NT2/D1 (cell line): ENCODE measurements at regions not wholly inside any gene's neighbourhood (a gene's known extent, or its start where the extent isn't known, plus 50 kb on each side); places are given as distances from the start of the nearest gene placed in this dataset.

Source experiments
- DNase-seq: peaks from one replicate; pipeline ENCODE4 v3.0.0-alpha.2; 2011; ENCODE audit warnings: low read depth, low spot score
- H3K27me3 ChIP-seq: 2 replicates; pipeline ENCODE4 v1.6.0; 2011; ENCODE audit warnings: mild to moderate bottlenecking; ENCODE audit not compliant: insufficient read length, insufficient read depth
- H3K36me3 ChIP-seq: 2 replicates; pipeline ENCODE4 v1.6.1; 2011; ENCODE audit warnings: mild to moderate bottlenecking, low read length, mixed read lengths; ENCODE audit not compliant: insufficient read depth, insufficient read length
- H3K4me1 ChIP-seq: 2 replicates; pipeline ENCODE4 v1.5.1; 2011; ENCODE audit not compliant: insufficient read depth, insufficient read length
- H3K4me3 ChIP-seq: 2 replicates; pipeline ENCODE4 v1.5.1; 2011; ENCODE audit warnings: low read depth; ENCODE audit not compliant: insufficient read length
- H3K9ac ChIP-seq: 2 replicates; pipeline ENCODE4 v1.6.0; 2011; ENCODE audit warnings: low read depth; ENCODE audit not compliant: insufficient read length
- H3K9me3 ChIP-seq: 2 replicates; pipeline ENCODE4 v1.5.1; 2011; ENCODE audit warnings: mild to moderate bottlenecking, low read length; ENCODE audit not compliant: insufficient read depth
- SUZ12 ChIP-seq: IDR thresholded peaks from 2 replicates; pipeline ENCODE4 v1.6.1; 2011; ENCODE audit not compliant: insufficient read length, insufficient read depth; ENCODE audit errors: extremely low read depth
- YY1 ChIP-seq: IDR thresholded peaks from 2 replicates; pipeline ENCODE4 v1.6.1; 2011; ENCODE audit not compliant: insufficient read length, insufficient read depth
- ZNF274 ChIP-seq: IDR thresholded peaks from 2 replicates; pipeline ENCODE4 v1.6.1; 2011; ENCODE audit warnings: mild to moderate bottlenecking, low read depth, low read length

DNA sequence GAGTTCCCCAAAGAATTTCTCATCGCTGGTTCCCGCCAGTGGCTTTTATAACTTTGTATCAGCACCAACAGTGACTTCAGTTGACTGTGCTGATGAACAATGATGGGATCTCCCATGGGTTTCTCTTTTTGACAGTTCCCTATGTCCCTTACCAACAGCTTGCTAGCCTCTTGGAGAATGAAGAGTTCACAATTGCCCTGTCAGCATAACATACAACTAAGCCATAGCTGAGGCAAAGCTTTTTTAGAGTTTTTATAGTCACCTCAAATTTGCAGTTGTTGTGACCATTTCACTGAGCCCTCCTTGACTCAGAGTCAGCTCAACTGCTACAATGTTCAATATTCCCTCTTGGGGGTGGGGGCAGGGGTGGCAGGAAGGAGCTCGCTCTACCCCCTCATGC lies 179.8 kb downstream of the TFEC start:
- H3K9me3 ChIP-seq: no peaks in the 10 kb centered on the region
- no peak overlapping the region for H3K4me3 ChIP-seq
- no peaks in the 10 kb centered on the region for H3K4me1 ChIP-seq
- no peak for DNase-seq
- no peak for TF ChIP-seq SUZ12
- TF ChIP-seq ZNF274: no peak
- no peak for TF ChIP-seq YY1
- no peaks in the 10 kb centered on the region for H3K36me3 ChIP-seq
- no peaks in the 10 kb centered on the region for H3K27me3 ChIP-seq
- H3K9ac ChIP-seq: no peak overlapping the region

- Histone ChIP-seq H3K9me3 (no peaks in the 10 kb centered on the region), H3K9ac (no peak overlapping the region), H3K36me3 (no peaks in the 10 kb centered on the region), H3K4me1 (no peaks in the 10 kb centered on the region), H3K4me3 (no peak overlapping the region), H3K27me3 (no peaks in the 10 kb centered on the region)
- no peak for DNase-seq
- TF ChIP-seq SUZ12 (no peak), ZNF274 (no peak)
Measured at GRCh38 chr7:115844857-115845256, 185.7 kb downstream of the TFEC start.

GRCh38 chr7:115840702-115841101 lies 189.9 kb downstream of the TFEC start:
- no peak for TF ChIP-seq SUZ12
- no peak for TF ChIP-seq YY1
- TF ChIP-seq ZNF274: no peak
- Histone ChIP-seq H3K9ac (no peak overlapping the region), H3K4me3 (no peak overlapping the region), H3K9me3 (no peaks in the 10 kb centered on the region), H3K36me3 (no peaks in the 10 kb centered on the region), H3K4me1 (no peaks in the 10 kb centered on the region), H3K27me3 (no peaks in the 10 kb centered on the region)
- no peak for DNase-seq

DNA sequence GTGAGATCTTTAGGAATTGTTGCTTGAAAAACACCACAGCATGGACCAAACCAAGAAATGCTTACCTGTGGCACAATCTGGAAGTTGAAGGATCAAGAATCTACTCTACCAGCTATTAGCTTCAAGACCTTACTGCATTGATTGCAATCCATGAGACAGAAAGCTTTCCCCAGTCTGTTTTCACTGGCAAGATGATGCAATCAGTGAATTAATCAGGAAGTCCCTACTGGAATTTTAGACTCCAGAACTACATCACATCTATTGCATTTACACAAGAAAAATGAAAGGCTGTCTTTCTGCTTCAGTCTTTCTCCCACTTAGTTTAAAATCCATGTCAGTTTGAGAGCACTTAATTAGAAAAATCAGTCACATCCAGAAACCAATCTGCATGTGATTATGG lies 191.7 kb downstream of the TFEC start:
- no peak overlapping the region for H3K9ac ChIP-seq
- no peaks in the 10 kb centered on the region for H3K9me3 ChIP-seq
- no peaks in the 10 kb centered on the region for H3K4me1 ChIP-seq
- H3K36me3 ChIP-seq: no peaks in the 10 kb centered on the region
- no peak for TF ChIP-seq YY1
- TF ChIP-seq ZNF274: no peak
- TF ChIP-seq SUZ12: no peak
- no peak for DNase-seq
- H3K27me3 ChIP-seq: no peaks in the 10 kb centered on the region
- H3K4me3 ChIP-seq: no peak overlapping the region

DNA sequence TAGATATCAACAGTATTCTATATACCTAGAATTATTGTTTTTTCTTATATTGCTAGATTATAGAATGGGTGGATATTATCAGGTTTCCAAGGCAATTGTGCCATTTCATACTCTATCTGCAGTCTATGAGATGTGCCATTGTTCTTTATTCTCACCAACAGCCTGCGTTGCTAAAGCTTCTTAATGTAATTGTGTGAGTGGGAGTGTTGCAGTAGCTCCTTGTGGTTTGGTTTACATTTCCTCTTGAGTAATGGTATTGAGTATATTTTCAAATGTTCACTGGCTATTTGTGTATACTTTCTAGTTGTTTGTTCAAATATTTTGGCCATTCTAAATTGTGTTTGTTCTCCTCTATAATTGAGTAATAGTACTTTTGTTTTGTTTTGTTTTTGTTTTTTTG lies 199.2 kb downstream of the TFEC start:
- Histone ChIP-seq H3K36me3 (no peaks in the 10 kb centered on the region), H3K9ac (no peak overlapping the region), H3K9me3 (no peaks in the 10 kb centered on the region), H3K4me3 (no peak overlapping the region), H3K27me3 (no peaks in the 10 kb centered on the region), H3K4me1 (no peaks in the 10 kb centered on the region)
- DNase-seq: no peak
- no peak for TF ChIP-seq YY1
- no peak for TF ChIP-seq ZNF274
- no peak for TF ChIP-seq SUZ12

GRCh38 chr7:115827305-115828045 lies 203.1 kb downstream of the TFEC start:
- no peak overlapping the region for H3K4me3 ChIP-seq
- H3K9ac ChIP-seq: no peak overlapping the region
- no peaks in the 10 kb centered on the region for H3K36me3 ChIP-seq
- no peak for DNase-seq
- TF ChIP-seq YY1: no peak
- TF ChIP-seq SUZ12: no peak
- no peak for TF ChIP-seq ZNF274
- H3K4me1 ChIP-seq: no peaks in the 10 kb centered on the region
- no peaks in the 10 kb centered on the region for H3K9me3 ChIP-seq
- no peaks in the 10 kb centered on the region for H3K27me3 ChIP-seq

GRCh38 chr7:115825456-115826115 lies 205.0 kb downstream of the TFEC start:
- Histone ChIP-seq H3K36me3 (no peaks in the 10 kb centered on the region), H3K9me3 (no peaks in the 10 kb centered on the region), H3K27me3 (no peaks in the 10 kb centered on the region), H3K9ac (no peak overlapping the region), H3K4me1 (no peaks in the 10 kb centered on the region), H3K4me3 (no peak overlapping the region)
- DNase-seq: no peak
- TF ChIP-seq SUZ12 (no peak), YY1 (no peak), ZNF274 (no peak)
